ENCODE measurements at regions not wholly inside any gene's neighbourhood (a gene's known extent, or its start where the extent isn't known, plus 50 kb on each side); places are given as distances from the start of the nearest gene placed in this dataset.

DNA sequence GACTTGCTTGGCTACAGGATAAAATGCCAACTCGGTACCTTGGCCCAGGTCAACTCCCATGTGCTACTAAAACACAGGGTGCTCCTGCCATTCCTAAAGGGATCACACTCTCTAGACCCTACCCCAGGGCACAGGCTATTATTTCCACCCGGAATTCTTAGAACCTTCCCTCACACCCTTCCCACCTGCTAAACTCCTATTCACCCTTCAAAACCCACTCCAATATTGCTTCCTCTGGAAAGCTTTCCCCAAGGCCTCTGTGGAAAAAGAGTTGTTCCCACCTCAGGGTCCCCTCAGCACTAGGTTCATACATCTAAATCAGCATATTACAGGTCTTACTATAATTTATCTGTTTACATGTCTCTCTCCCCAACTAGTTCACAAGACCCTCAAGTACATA, 75.0 kb upstream of the TANC1 start:
- Histone ChIP-seq H3K56ac (replicated peaks; ENCODE audit: insufficient read length, low read depth, low read length) (no peak overlapping the region), H2BK5ac (ENCODE audit: low read depth, low read length) (no peak overlapping the region), H3K4me3 (ENCODE audit: extremely low read depth in 1 of 4, insufficient read depth in 2 of 4, low read depth in 3 of 4, low read length in 4 of 4) (no peak overlapping the region), H4K20me1 (replicated peaks in 1 of 2; ENCODE audit: control insufficient read depth in 1 of 2, insufficient read depth in 2 of 2, low read length in 2 of 2) (no peaks in the 10 kb centered on the region), H4K5ac (ENCODE audit: insufficient read length, low read depth, low read length) (no peak overlapping the region), H2AK5ac (ENCODE audit: low read depth, low read length) (no peak overlapping the region), H3K9ac (replicated peaks in 1 of 4; ENCODE audit: extremely low read depth in 1 of 4, low read depth in 3 of 4, low read length in 3 of 4) (no peak overlapping the region), H3K27me3 (replicated peaks in 1 of 4; ENCODE audit: control insufficient read depth in 3 of 4, extremely low read depth in 1 of 4, insufficient read depth in 3 of 4, low read length in 3 of 4) (no peaks in the 10 kb centered on the region), H4K8ac (ENCODE audit: extremely low read depth, insufficient read depth, low read length) (no peak overlapping the region), H3K4me2 (ENCODE audit: insufficient read depth in 1 of 2, low read depth in 2 of 2, low read length in 2 of 2) (no peak overlapping the region), H3K4me1 (replicated peaks in 1 of 4; ENCODE audit: control insufficient read depth in 3 of 4, insufficient read depth in 4 of 4, low read length in 3 of 4) (no peaks in the 10 kb centered on the region), H2BK15ac (ENCODE audit: low read length) (no peak overlapping the region), H3K18ac (ENCODE audit: extremely low read depth, low read length) (peak overlapping the region; percentile 24; the same call in 1 of the 2 replicates), H2BK20ac (ENCODE audit: low read length) (no peak overlapping the region), H3K9me3 (ENCODE audit: insufficient read depth in 2 of 2, low read depth in 1 of 2, low read length in 1 of 2) (no peaks in the 10 kb centered on the region), H3K23ac (ENCODE audit: insufficient read length) (no peak overlapping the region), H2BK12ac (ENCODE audit: low read depth, low read length) (no peak overlapping the region), H3K27ac (ENCODE audit: low read depth, low read length) (no peak overlapping the region), H4K91ac (replicated peaks; ENCODE audit: insufficient read length, low read length) (no peak overlapping the region), H2AFZ (ENCODE audit: low read length) (peak overlapping the region; percentile 54; the same call in 1 of the 2 replicates), H2BK120ac (replicated peaks; ENCODE audit: low read depth, low read length) (no peak overlapping the region), H3K79me2 (ENCODE audit: control insufficient read depth in 1 of 2, insufficient read depth in 2 of 2, low read length in 2 of 2) (no peaks in the 10 kb centered on the region), H3K23me2 (ENCODE audit: low read depth, low read length) (no peaks in the 10 kb centered on the region), H3K36me3 (ENCODE audit: control insufficient read depth in 2 of 4, insufficient read depth in 4 of 4, low read length in 3 of 4) (no peaks in the 10 kb centered on the region), H3K4ac (replicated peaks; ENCODE audit: insufficient read length, low read depth, low read length) (no peak overlapping the region), H3K14ac (ENCODE audit: insufficient read length) (no peak overlapping the region), H3K79me1 (ENCODE audit: low read depth, low read length) (no peaks in the 10 kb centered on the region)
- DNase-seq (ENCODE audit: low read depth in 1 of 2, low spot score in 2 of 2) (no peak), FAIRE-seq (no peak)
- POLR2A ChIA-PET (ENCODE audit: partially characterized antibody), result no interaction called here
- TF ChIP-seq KDM5A (IDR thresholded peaks at IDR 0.05; ENCODE audit: low read length), result no peak
- no peak for TF ChIP-seq RBBP5 (IDR thresholded peaks at IDR 0.05; ENCODE audit: borderline replicate concordance, low read depth, low read length)
- no peak for TF ChIP-seq SUZ12 (IDR thresholded peaks at IDR 0.05; ENCODE audit: low read length)
- no peak for TF ChIP-seq POU5F1 (IDR thresholded peaks at IDR 0.05; ENCODE audit: low read depth, low read length)
- no peak for TF ChIP-seq BRCA1 (IDR thresholded peaks at IDR 0.05; ENCODE audit: low read depth, low read length)
- no peak for TF ChIP-seq FOSL1 (IDR thresholded peaks at IDR 0.05; ENCODE audit: insufficient read depth, low read depth, low read length)
- WGBS, 2 experiments (ENCODE audit: extremely low coverage in 1 of 2, insufficient coverage in 1 of 2, insufficient read length in 1 of 2, insufficient replicate concordance in 2 of 2, low coverage in 1 of 2, low lambda C conversion rate in 2 of 2, missing lambda C conversion rate in 1 of 2), result 88% methylated on average over 2 of the region's 2 CpGs; no CpG with 5 or more reads in 1 of the 2 experiments
- CTCF ChIA-PET (ENCODE audit: partially characterized antibody), result interaction anchor here (1.2 to 1.6 kb wide), 2 partner anchors 9 to 226 kb away, joined by 4 to 8 read pairs; no protein-coding TSS in a partner anchor
